Kidney epithelial cell (primary cell): ENCODE measurements at regions not wholly inside any gene's neighbourhood (a gene's known extent, or its start where the extent isn't known, plus 50 kb on each side); places are given as distances from the start of the nearest gene placed in this dataset.

Experiments used
- DNase-seq: peaks from one replicate; pipeline ENCODE4 v3.0.0-alpha.2; 2010; ENCODE audit warnings: low read depth
- H3K27me3 ChIP-seq: 2 replicates; pipeline ENCODE4 v1.6.0; 2011; ENCODE audit warnings: low read length; ENCODE audit not compliant: control insufficient read depth, insufficient read depth
- H3K36me3 ChIP-seq: 2 replicates; pipeline ENCODE4 v1.5.1; 2011; ENCODE audit warnings: low read length; ENCODE audit not compliant: control insufficient read depth, insufficient read depth
- H3K4me3 ChIP-seq: 2 replicates; pipeline ENCODE4 v1.5.1; 2011; ENCODE audit warnings: low read depth, mild to moderate bottlenecking, control low read depth, low read length
- TF ChIP-seq, protein P1 (sequence below): IDR thresholded peaks from 2 replicates; pipeline ENCODE4 v1.5.1; 2011; ENCODE audit warnings: mild to moderate bottlenecking, moderate library complexity, low read length, control low read depth, inconsistent platforms; ENCODE audit not compliant: insufficient read depth, poor library complexity, severe bottlenecking

DNA sequence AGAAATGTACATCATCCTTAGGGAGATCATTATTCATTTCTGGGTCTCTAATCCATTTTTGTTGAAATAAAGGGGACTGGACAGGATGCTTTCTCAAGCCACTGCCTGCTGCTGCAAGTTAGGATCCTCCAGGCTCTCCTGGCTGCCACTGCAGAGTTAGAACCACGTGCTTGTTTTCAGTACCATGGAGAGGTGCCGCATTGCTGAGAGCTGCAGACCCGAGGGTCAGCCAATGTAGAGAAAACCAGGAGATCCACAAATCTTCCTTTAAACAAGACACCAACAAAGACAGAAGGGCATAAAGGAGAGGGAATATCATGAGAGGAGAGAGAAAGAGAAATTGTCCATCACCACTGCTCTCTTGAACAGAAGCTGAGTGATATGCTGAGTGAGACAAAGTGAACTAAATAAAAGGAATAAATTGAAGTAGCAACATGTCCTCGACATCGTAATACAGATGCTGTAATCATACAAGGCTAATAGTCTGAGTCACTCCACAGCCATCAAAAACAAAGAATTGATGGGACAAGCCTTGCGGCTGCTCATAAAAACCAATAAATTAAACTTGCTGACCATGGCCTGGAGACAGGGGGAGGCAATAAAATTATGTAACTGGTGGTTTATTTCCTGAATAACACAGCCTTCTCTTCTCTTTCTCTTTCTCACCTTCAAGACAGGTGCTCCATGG lies 255.7 kb downstream of the OMA1 start:
- no peaks in the 10 kb centered on the region for H3K36me3 ChIP-seq
- peak; percentile 9 for DNase-seq
- H3K4me3 ChIP-seq, result no peak overlapping the region
- TF ChIP-seq, protein P1, sequence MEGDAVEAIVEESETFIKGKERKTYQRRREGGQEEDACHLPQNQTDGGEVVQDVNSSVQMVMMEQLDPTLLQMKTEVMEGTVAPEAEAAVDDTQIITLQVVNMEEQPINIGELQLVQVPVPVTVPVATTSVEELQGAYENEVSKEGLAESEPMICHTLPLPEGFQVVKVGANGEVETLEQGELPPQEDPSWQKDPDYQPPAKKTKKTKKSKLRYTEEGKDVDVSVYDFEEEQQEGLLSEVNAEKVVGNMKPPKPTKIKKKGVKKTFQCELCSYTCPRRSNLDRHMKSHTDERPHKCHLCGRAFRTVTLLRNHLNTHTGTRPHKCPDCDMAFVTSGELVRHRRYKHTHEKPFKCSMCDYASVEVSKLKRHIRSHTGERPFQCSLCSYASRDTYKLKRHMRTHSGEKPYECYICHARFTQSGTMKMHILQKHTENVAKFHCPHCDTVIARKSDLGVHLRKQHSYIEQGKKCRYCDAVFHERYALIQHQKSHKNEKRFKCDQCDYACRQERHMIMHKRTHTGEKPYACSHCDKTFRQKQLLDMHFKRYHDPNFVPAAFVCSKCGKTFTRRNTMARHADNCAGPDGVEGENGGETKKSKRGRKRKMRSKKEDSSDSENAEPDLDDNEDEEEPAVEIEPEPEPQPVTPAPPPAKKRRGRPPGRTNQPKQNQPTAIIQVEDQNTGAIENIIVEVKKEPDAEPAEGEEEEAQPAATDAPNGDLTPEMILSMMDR, result no peak
- no peaks in the 10 kb centered on the region for H3K27me3 ChIP-seq

DNA sequence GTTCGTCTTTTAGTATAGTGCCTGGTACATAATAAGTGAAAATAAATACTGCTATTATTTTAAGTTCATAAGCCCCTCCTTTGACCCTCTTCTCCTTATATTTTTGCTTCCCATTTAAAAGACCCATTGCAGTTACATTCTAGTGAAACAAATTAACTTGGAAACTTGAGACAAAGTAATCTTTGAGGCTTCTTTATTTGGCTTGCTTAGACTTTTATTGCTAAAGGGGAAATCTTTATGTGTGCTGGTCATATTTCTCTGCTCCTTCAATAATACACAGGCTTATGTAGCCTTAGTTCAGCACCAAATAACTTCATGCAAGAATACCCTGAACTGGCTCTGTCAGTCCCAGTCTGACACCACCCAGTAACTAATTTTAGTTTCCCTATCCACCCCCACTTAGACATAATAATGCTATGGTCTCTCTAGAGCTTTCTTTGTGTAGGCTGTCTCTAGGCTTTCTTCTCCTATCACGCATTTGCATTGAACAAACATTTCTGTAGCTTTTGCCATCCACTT lies 257.8 kb downstream of the OMA1 start:
- TF ChIP-seq, protein P1, result no peak
- Histone ChIP-seq H3K4me3 (no peak overlapping the region), H3K36me3 (no peaks in the 10 kb centered on the region), H3K27me3 (no peaks in the 10 kb centered on the region)
- no peak for DNase-seq

DNA sequence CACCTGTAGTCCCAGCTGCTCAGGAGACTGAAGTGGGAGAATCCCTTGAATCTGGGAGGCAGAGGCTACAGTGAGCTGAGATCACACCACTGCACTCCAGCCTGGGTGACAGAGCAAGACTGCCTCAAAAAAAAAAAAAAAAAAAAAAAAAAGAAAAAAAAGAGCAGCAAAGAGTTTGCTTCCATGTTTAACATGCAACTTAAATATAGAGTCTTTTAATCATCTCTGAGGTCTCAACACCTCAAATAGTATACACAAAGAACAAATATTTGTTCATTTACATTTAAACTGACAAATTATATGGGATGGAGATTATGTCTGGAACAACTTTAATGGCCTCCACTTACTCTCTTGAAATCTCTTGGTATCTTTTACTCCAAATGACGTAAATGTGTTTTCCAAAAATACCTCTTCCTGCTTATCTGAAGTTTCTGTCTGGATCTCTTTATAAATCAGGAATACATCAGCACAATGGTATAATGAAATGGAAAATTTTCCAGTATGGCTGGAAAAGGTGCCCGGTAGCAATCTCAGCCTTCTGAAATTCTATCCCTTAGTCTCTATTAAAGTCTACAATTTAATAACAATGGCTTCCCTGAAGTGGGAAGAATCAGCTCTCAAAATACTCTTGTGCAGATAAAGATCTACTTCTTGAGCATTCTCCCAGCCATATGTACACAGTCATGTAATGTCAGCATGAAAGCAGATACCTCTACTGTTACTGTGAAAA lies 258.5 kb downstream of the OMA1 start:
- H3K4me3 ChIP-seq, result no peak overlapping the region
- no peak for DNase-seq
- TF ChIP-seq, protein P1, result no peak
- no peaks in the 10 kb centered on the region for H3K27me3 ChIP-seq
- H3K36me3 ChIP-seq, result no peaks in the 10 kb centered on the region

DNA sequence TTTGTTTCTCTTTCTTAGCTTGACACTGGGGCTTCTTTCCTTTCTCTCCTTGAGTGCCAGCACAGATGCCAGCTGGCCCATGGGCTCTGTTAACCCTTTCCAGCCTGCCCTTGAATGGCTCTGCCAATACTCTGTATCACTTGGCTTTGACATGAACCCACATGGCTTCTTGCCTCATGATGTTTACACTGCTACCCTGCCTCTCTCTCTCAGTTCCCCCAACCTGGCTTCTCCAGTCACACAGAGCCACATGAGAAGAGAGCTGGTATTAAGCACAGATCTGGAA lies 262.4 kb downstream of the OMA1 start:
- TF ChIP-seq, protein P1, result no peak

DNA sequence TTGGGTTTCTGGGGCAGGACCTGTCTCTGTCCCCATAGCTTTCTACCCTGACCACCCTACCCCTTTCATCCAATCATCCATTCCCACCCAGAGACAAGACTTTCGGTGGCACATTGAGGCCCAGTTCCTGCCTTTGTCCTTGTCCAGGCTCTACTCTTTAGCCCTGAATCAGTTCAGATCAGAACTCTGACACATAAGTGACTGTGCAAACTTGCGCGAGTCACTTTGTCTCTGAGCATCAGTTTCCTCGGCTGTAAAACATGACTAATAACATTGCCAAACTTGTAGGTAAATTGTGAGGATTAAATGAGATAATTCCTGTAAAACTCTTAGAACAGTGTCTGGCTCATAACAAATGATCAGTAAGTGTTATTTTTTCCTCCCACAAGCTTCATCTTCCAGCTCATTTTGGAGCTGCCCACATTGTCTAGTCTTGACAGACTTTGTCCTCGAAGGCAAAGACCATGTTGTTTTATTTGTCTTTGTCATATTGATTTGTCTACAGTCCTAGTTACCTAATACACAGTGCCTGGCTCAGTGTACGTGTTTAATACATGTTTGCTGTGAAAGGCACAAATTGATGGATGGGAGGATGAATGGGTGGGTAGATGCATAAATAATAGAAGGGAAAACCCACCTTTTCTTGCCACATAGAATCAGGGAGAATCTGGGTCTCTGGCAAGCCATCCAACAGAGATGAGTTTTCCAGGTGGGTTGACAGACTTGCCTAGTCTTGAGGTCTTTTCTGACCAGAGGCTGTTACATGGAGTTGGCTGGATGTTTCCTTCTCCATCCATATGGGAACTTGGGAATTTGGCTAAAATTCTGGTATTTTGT lies 262.9 kb downstream of the OMA1 start:
- DNase-seq, result no peak
- H3K27me3 ChIP-seq, result no peaks in the 10 kb centered on the region
- H3K4me3 ChIP-seq, result no peak overlapping the region
- TF ChIP-seq, protein P1, result no peak
- no peaks in the 10 kb centered on the region for H3K36me3 ChIP-seq

More for the DNA sequence above, 262.4 kb downstream of the OMA1 start:
- no peaks in the 10 kb centered on the region for H3K36me3 ChIP-seq
- no peaks in the 10 kb centered on the region for H3K27me3 ChIP-seq
- DNase-seq, result no peak
- H3K4me3 ChIP-seq, result no peak overlapping the region
